Skeletal muscle tissue (tissue), 3 donors: ENCODE measurements at regions not wholly inside any gene's neighbourhood (a gene's known extent, or its start where the extent isn't known, plus 50 kb on each side); places are given as distances from the start of the nearest gene placed in this dataset.
"Not testable (repeated sequence)": the region's sequence is repeated elsewhere in the genome, so short reads cannot be mapped to it uniquely, and the experiment has no call there.

Source experiments
- H3K27ac ChIP-seq: one replicate; pipeline ENCODE4 v1.7.0; 2013; ENCODE audit warnings: mild to moderate bottlenecking, low read depth, low read length, inconsistent platforms
- H3K27me3 ChIP-seq, 3 donors: one replicate each; pipeline ENCODE4 v1.7.0; 2013; ENCODE audit warnings: low read length in 3 of 3; ENCODE audit not compliant: control insufficient read depth in 3 of 3, insufficient read depth in 3 of 3
- H3K36me3 ChIP-seq, 3 donors: one replicate each; pipeline ENCODE4 v1.7.0; 2013; ENCODE audit warnings: low read length in 3 of 3; ENCODE audit not compliant: control insufficient read depth in 3 of 3, insufficient read depth in 3 of 3
- H3K4me1 ChIP-seq, 3 donors: one replicate each; pipeline ENCODE4 v1.7.0; 2013; ENCODE audit warnings: low read length in 3 of 3, mild to moderate bottlenecking in 3 of 3; ENCODE audit not compliant: control insufficient read depth in 3 of 3, insufficient read depth in 3 of 3
- H3K4me3 ChIP-seq, 3 donors: one replicate each; pipeline ENCODE4 v1.7.0; 2013; ENCODE audit warnings: low read length in 3 of 3
- H3K9ac ChIP-seq, 3 donors: one replicate each; pipeline ENCODE4 v1.7.0; 2013; ENCODE audit warnings: low read length in 3 of 3, mild to moderate bottlenecking in 3 of 3, moderate library complexity in 2 of 3, low read depth in 1 of 3
- H3K9me3 ChIP-seq, 3 donors: one replicate each; pipeline ENCODE4 v1.7.0; 2013; ENCODE audit warnings: low read length in 3 of 3; ENCODE audit not compliant: control insufficient read depth in 3 of 3
- donor health status: Osteomylitis.

- Histone ChIP-seq H3K9ac (no peak overlapping the region), H3K36me3 (no peaks in the 10 kb centered on the region), H3K4me1 (no peaks in the 10 kb centered on the region), H3K4me3 (no peak overlapping the region), H3K27me3 (no peaks in the 10 kb centered on the region), H3K27ac (no peak overlapping the region), H3K9me3 (no peaks in the 10 kb centered on the region)
These were observed 476.6 kb downstream of the ZNF536 start for GRCh38 chr19:30848636-30849425.

- H3K4me1 ChIP-seq: no peaks in the 10 kb centered on the region
- H3K36me3 ChIP-seq: no peaks in the 10 kb centered on the region
- H3K27me3 ChIP-seq: no peaks in the 10 kb centered on the region
- H3K27ac ChIP-seq: no peak overlapping the region
- H3K9ac ChIP-seq: no peak overlapping the region
- no peaks in the 10 kb centered on the region for H3K9me3 ChIP-seq
- H3K4me3 ChIP-seq: no peak overlapping the region
These were observed 473.9 kb downstream of the ZNF536 start for GRCh38 chr19:30846102-30846501.

GRCh38 chr19:30842926-30843325, 470.7 kb downstream of the ZNF536 start:
- H3K4me3 ChIP-seq: no peak overlapping the region
- H3K36me3 ChIP-seq: no peaks in the 10 kb centered on the region
- no peaks in the 10 kb centered on the region for H3K9me3 ChIP-seq
- H3K27me3 ChIP-seq: no peaks in the 10 kb centered on the region
- no peak overlapping the region for H3K9ac ChIP-seq
- no peaks in the 10 kb centered on the region for H3K4me1 ChIP-seq
- H3K27ac ChIP-seq: no peak overlapping the region

GRCh38 chr19:30841934-30842333, 469.8 kb downstream of the ZNF536 start:
- no peaks in the 10 kb centered on the region for H3K36me3 ChIP-seq

GRCh38 chr19:30830875-30831274, 458.7 kb downstream of the ZNF536 start:
- Histone ChIP-seq H3K27ac (no peak overlapping the region), H3K9ac (no peak overlapping the region), H3K4me3 (no peak overlapping the region), H3K27me3 (no peaks in the 10 kb centered on the region), H3K36me3 (no peaks in the 10 kb centered on the region), H3K9me3 (peaks cover 0 to 2% (median 2%) of the 10 kb centered on the region in 3 donors), H3K4me1 (no peaks in the 10 kb centered on the region)

More at GRCh38 chr19:30841934-30842333, 469.8 kb downstream of the ZNF536 start:
- Histone ChIP-seq H3K27ac (no peak overlapping the region), H3K27me3 (no peaks in the 10 kb centered on the region), H3K9ac (no peak overlapping the region), H3K4me1 (no peaks in the 10 kb centered on the region), H3K4me3 (no peak overlapping the region), H3K9me3 (no peaks in the 10 kb centered on the region)

GRCh38 chr19:30825505-30825904, 453.3 kb downstream of the ZNF536 start:
- H3K27me3 ChIP-seq, H3K36me3 ChIP-seq, H3K9ac ChIP-seq, H3K4me3 ChIP-seq, H3K27ac ChIP-seq, H3K4me1 ChIP-seq, H3K9me3 ChIP-seq: not testable (repeated sequence)

- Histone ChIP-seq H3K9ac (no peak overlapping the region), H3K36me3 (no peaks in the 10 kb centered on the region), H3K9me3 (peaks cover 0 to 2% (median 2%) of the 10 kb centered on the region in 3 donors), H3K4me1 (no peaks in the 10 kb centered on the region), H3K4me3 (no peak overlapping the region), H3K27ac (no peak overlapping the region), H3K27me3 (no peaks in the 10 kb centered on the region)
These were observed 452.6 kb downstream of the ZNF536 start for GRCh38 chr19:30824809-30825208.

- H3K27me3 ChIP-seq: peaks cover 0 to 3% (median 0%) of the 10 kb centered on the region in 3 donors
- no peaks in the 10 kb centered on the region for H3K36me3 ChIP-seq
These were observed 445.9 kb downstream of the ZNF536 start for GRCh38 chr19:30817965-30818567.

GRCh38 chr19:30817197-30817596, 445.0 kb downstream of the ZNF536 start:
- H3K4me1 ChIP-seq: no peaks in the 10 kb centered on the region

More at GRCh38 chr19:30817965-30818567, 445.9 kb downstream of the ZNF536 start:
- no peak overlapping the region for H3K9ac ChIP-seq
- no peak overlapping the region for H3K27ac ChIP-seq
- H3K4me1 ChIP-seq: no peaks in the 10 kb centered on the region
- H3K4me3 ChIP-seq: no peak overlapping the region
- no peaks in the 10 kb centered on the region for H3K9me3 ChIP-seq

GRCh38 chr19:30815889-30816580, 443.9 kb downstream of the ZNF536 start:
- Histone ChIP-seq H3K4me3 (no peak overlapping the region), H3K27ac (no peak overlapping the region), H3K9me3 (no peaks in the 10 kb centered on the region), H3K27me3 (peaks cover 0 to 6% (median 0%) of the 10 kb centered on the region in 3 donors), H3K9ac (no peak overlapping the region), H3K4me1 (no peaks in the 10 kb centered on the region), H3K36me3 (no peaks in the 10 kb centered on the region)

More at GRCh38 chr19:30817197-30817596, 445.0 kb downstream of the ZNF536 start:
- no peaks in the 10 kb centered on the region for H3K9me3 ChIP-seq
- no peak overlapping the region for H3K9ac ChIP-seq
- H3K4me3 ChIP-seq: no peak overlapping the region
- H3K36me3 ChIP-seq: no peaks in the 10 kb centered on the region
- H3K27me3 ChIP-seq: peaks cover 0 to 3% (median 0%) of the 10 kb centered on the region in 3 donors
- H3K27ac ChIP-seq: no peak overlapping the region
